ENCODE measurements at regions not wholly inside any gene's neighbourhood (a gene's known extent, or its start where the extent isn't known, plus 50 kb on each side); places are given as distances from the start of the nearest gene placed in this dataset.

GRCh38 chr2:22282220-22282619 is 1102.8 kb upstream of the KLHL29 start:
- Mint-ChIP-seq H3K36me3 (ENCODE audit: insufficient read depth, unreplicated experiment) (no peaks in the 10 kb centered on the region), H3K27me3 (ENCODE audit: insufficient read depth, unreplicated experiment) (peaks cover 3% of the 10 kb centered on the region), H3K4me1 (ENCODE audit: low read depth, unreplicated experiment) (no peaks in the 10 kb centered on the region), H3K4me3 (ENCODE audit: unreplicated experiment) (no peak overlapping the region), H3K27ac (ENCODE audit: unreplicated experiment) (no peak overlapping the region), H3K9me3 (ENCODE audit: unreplicated experiment) (no peaks in the 10 kb centered on the region)
- POLR2A ChIA-PET = no interaction called here
- Histone ChIP-seq H3K9me3 (no peaks in the 10 kb centered on the region), H3K4me3 (ENCODE audit: low read depth, low read length) (no peak overlapping the region), H3K36me3 (ENCODE audit: control insufficient read depth, insufficient read depth, low read length) (no peaks in the 10 kb centered on the region), H3K27me3 (replicated peaks; ENCODE audit: control insufficient read depth, insufficient read depth, low read length) (no peaks in the 10 kb centered on the region), H3K4me1 (no peaks in the 10 kb centered on the region)
- CTCF ChIA-PET = no interaction called here
- intact Hi-C loops (cut with micrococcal nuclease; ENCODE audit: unreplicated experiment) = no loop called here
- no peak for DNase-seq
- BruUV-seq (replicated peaks) = no TSS peak
- TF ChIP-seq CTCF (IDR thresholded peaks at IDR 0.05; ENCODE audit: insufficient read depth in 1 of 2, low read depth in 1 of 2, low read length in 1 of 2, severe bottlenecking in 1 of 2, unreplicated experiment in 1 of 2) = no peak

- CTCF ChIA-PET = no interaction called here
- no peaks in the 10 kb centered on the region for H3K9me3 Mint-ChIP-seq (ENCODE audit: unreplicated experiment)
- H3K4me1 Mint-ChIP-seq (ENCODE audit: low read depth, unreplicated experiment) = no peaks in the 10 kb centered on the region
- BruUV-seq (replicated peaks) = no TSS peak
- DNase-seq = no peak
- no peak overlapping the region for H3K4me3 Mint-ChIP-seq (ENCODE audit: unreplicated experiment)
- no peak overlapping the region for H3K4me3 ChIP-seq (ENCODE audit: low read depth, low read length)
- H3K9me3 ChIP-seq = no peaks in the 10 kb centered on the region
- POLR2A ChIA-PET = no interaction called here
- H3K4me1 ChIP-seq = no peaks in the 10 kb centered on the region
- no peaks in the 10 kb centered on the region for H3K27me3 ChIP-seq (replicated peaks; ENCODE audit: control insufficient read depth, insufficient read depth, low read length)
- H3K36me3 Mint-ChIP-seq (ENCODE audit: insufficient read depth, unreplicated experiment) = no peaks in the 10 kb centered on the region
- no peaks in the 10 kb centered on the region for H3K36me3 ChIP-seq (ENCODE audit: control insufficient read depth, insufficient read depth, low read length)
- no peak for TF ChIP-seq CTCF (IDR thresholded peaks at IDR 0.05; ENCODE audit: insufficient read depth in 1 of 2, low read depth in 1 of 2, low read length in 1 of 2, severe bottlenecking in 1 of 2, unreplicated experiment in 1 of 2)
- intact Hi-C loops (cut with micrococcal nuclease; ENCODE audit: unreplicated experiment) = no loop called here
- H3K27ac Mint-ChIP-seq (ENCODE audit: unreplicated experiment) = no peak overlapping the region
- H3K27me3 Mint-ChIP-seq (ENCODE audit: insufficient read depth, unreplicated experiment) = peaks cover 3% of the 10 kb centered on the region
Observed at GRCh38 chr2:22282916-22283315, 1102.1 kb upstream of the KLHL29 start.

- H3K27me3 Mint-ChIP-seq (ENCODE audit: insufficient read depth, unreplicated experiment) = peaks cover 3% of the 10 kb centered on the region
- H3K36me3 ChIP-seq (ENCODE audit: control insufficient read depth, insufficient read depth, low read length) = no peaks in the 10 kb centered on the region
- no peaks in the 10 kb centered on the region for H3K4me1 ChIP-seq
- H3K27me3 ChIP-seq (replicated peaks; ENCODE audit: control insufficient read depth, insufficient read depth, low read length) = no peaks in the 10 kb centered on the region
- BruUV-seq (replicated peaks) = no TSS peak
- no peaks in the 10 kb centered on the region for H3K9me3 Mint-ChIP-seq (ENCODE audit: unreplicated experiment)
- H3K36me3 Mint-ChIP-seq (ENCODE audit: insufficient read depth, unreplicated experiment) = no peaks in the 10 kb centered on the region
- ChIA-PET POLR2A (no interaction called here), CTCF (no interaction called here)
- no peak overlapping the region for H3K4me3 ChIP-seq (ENCODE audit: low read depth, low read length)
- TF ChIP-seq CTCF (IDR thresholded peaks at IDR 0.05; ENCODE audit: insufficient read depth in 1 of 2, low read depth in 1 of 2, low read length in 1 of 2, severe bottlenecking in 1 of 2, unreplicated experiment in 1 of 2) = no peak
- no peaks in the 10 kb centered on the region for H3K4me1 Mint-ChIP-seq (ENCODE audit: low read depth, unreplicated experiment)
- H3K9me3 ChIP-seq = no peaks in the 10 kb centered on the region
- H3K4me3 Mint-ChIP-seq (ENCODE audit: unreplicated experiment) = no peak overlapping the region
- intact Hi-C loops (cut with micrococcal nuclease; ENCODE audit: unreplicated experiment) = no loop called here
- no peak for DNase-seq
- H3K27ac Mint-ChIP-seq (ENCODE audit: unreplicated experiment) = no peak overlapping the region
Observed at GRCh38 chr2:22283436-22283835, 1101.5 kb upstream of the KLHL29 start.

Measured in Caco-2 (cell line).